Right lobe of liver (tissue), 6 donors: ENCODE measurements at regions not wholly inside any gene's neighbourhood (a gene's known extent, or its start where the extent isn't known, plus 50 kb on each side); places are given as distances from the start of the nearest gene placed in this dataset.

Experiments
- ATAC-seq, 4 donors: fragments of 200-7000 bp; cut with Tn5 transposase; one replicate each; pipeline ENCODE4 v1.9.1; 2020; ENCODE audit warnings: mild to moderate bottlenecking in 4 of 4, moderate library complexity in 4 of 4
- DNase-seq, 3 donors: peaks; one replicate each; pipeline ENCODE4 v3.0.0-alpha.2; 2020
- H3K27ac ChIP-seq, 3 donors: fragments of 200-600 bp; one replicate each; pipeline ENCODE4 v1.8.0; 2022
- H3K27me3 ChIP-seq, 2 donors: fragments of 200-600 bp; one replicate each; pipeline ENCODE4 v1.8.0; 2022
- H3K36me3 ChIP-seq, 4 donors: fragments of 200-600 bp; sonication (generic) in 1 of 4; one replicate each; pipeline versions ENCODE4 v1.5.1 to v1.8.0; 2017 to 2022; ENCODE audit warnings: control low read depth in 1 of 4
- H3K4me1 ChIP-seq, 4 donors: fragments of 200-600 bp; sonication (generic) in 1 of 4; one replicate each; pipeline versions ENCODE4 v1.5.1 to v1.8.0; 2017 to 2022; ENCODE audit warnings: control low read depth in 1 of 4
- H3K4me3 ChIP-seq, 3 donors: fragments of 200-600 bp; one replicate each; pipeline ENCODE4 v1.8.0; 2022
- H3K9me3 ChIP-seq, 4 donors: fragments of 200-600 bp; sonication (generic) in 1 of 4; one replicate each; pipeline versions ENCODE4 v1.5.1 to v1.8.0; 2017 to 2022; ENCODE audit warnings: control low read depth in 1 of 4
- CTCF ChIP-seq, 4 donors: fragments of 200-600 bp in 3 of 4; fragments of 450-650 bp in 1 of 4; IDR thresholded peaks; one replicate each; pipeline versions ENCODE4 v1.5.1 to v1.8.0; 2016 to 2022; ENCODE audit warnings: antibody characterized with exemption in 4 of 4, mild to moderate bottlenecking in 2 of 4
- POLR2A ChIP-seq: fragments of 450-650 bp; IDR thresholded peaks from one replicate; pipeline ENCODE4 v1.6.1; 2017; ENCODE audit warnings: antibody characterized with exemption, mild to moderate bottlenecking
- WGBS: methylation state at CpG from one replicate; pipeline ENCODE4 v1.1.6; 2018; ENCODE audit warnings: low coverage, low lambda C conversion rate; ENCODE audit not compliant: insufficient coverage; ENCODE audit errors: missing lambda C conversion rate; 5-methylcytosine and 5-hydroxymethylcytosine counted together
- intact Hi-C, 2 donors: fragments of 100-400 bp; cut with DNase I; formaldehyde crosslinking; loops; one replicate each; pipeline versions ENCODE4 v1.11.2 to v1.14.1; 2022
- donor health status: DM: no; HTN: yes; CAD: no.
- donor health status: DM: no; HTN: no; CAD: no.
- donor health status: DM: no; HTN: no; CAD: no.
- donor health status: DM: no; HTN: yes; CAD: no.
- donor health status: DM: no; HTN: yes; CAD: no.

GRCh38 chr1:194040496-194040895, 854.1 kb upstream of the B3GALT2 start:
- H3K27ac ChIP-seq = no peak overlapping the region
- H3K27me3 ChIP-seq = no peaks in the 10 kb centered on the region
- 75% methylated on average over 1 of the region's 1 CpG for WGBS
- H3K36me3 ChIP-seq = no peaks in the 10 kb centered on the region
- TF ChIP-seq POLR2A (no peak), CTCF (IDR thresholded peaks at IDR 0.05) (no peak)
- H3K9me3 ChIP-seq = no peaks in the 10 kb centered on the region
- ATAC-seq = no peak
- no peaks in the 10 kb centered on the region for H3K4me1 ChIP-seq
- intact Hi-C loops = no loop called here
- H3K4me3 ChIP-seq = no peak overlapping the region
- no peak for DNase-seq

- no peaks in the 10 kb centered on the region for H3K4me1 ChIP-seq
- ATAC-seq (no peak), DNase-seq (no peak)
- no peaks in the 10 kb centered on the region for H3K27me3 ChIP-seq
- no peaks in the 10 kb centered on the region for H3K9me3 ChIP-seq
- no peak overlapping the region for H3K4me3 ChIP-seq
- intact Hi-C loops = no loop called here
- 100% methylated on average over 1 of the region's 1 CpG for WGBS
- no peak overlapping the region for H3K27ac ChIP-seq
- TF ChIP-seq CTCF (IDR thresholded peaks at IDR 0.05) (no peak), POLR2A (no peak)
- H3K36me3 ChIP-seq = no peaks in the 10 kb centered on the region
Measured at GRCh38 chr1:194039578-194039977, 853.2 kb upstream of the B3GALT2 start.

- TF ChIP-seq CTCF (IDR thresholded peaks at IDR 0.05) (no peak), POLR2A (no peak)
- peaks cover 0 to 2% (median 0%) of the 10 kb centered on the region in 4 donors for H3K36me3 ChIP-seq
- ATAC-seq (no peak), DNase-seq (no peak)
- intact Hi-C loops = no loop called here
- no peak overlapping the region for H3K27ac ChIP-seq
- no peaks in the 10 kb centered on the region for H3K4me1 ChIP-seq
- H3K27me3 ChIP-seq = no peaks in the 10 kb centered on the region
- no peak overlapping the region for H3K4me3 ChIP-seq
- no peaks in the 10 kb centered on the region for H3K9me3 ChIP-seq
Measured at GRCh38 chr1:194033646-194034045, 847.2 kb upstream of the B3GALT2 start.

GRCh38 chr1:194028002-194028401, 841.6 kb upstream of the B3GALT2 start:
- H3K27me3 ChIP-seq = no peaks in the 10 kb centered on the region
- no peak overlapping the region for H3K4me3 ChIP-seq
- no peak for DNase-seq
- H3K9me3 ChIP-seq = no peaks in the 10 kb centered on the region
- peaks cover 0 to 13% (median 5%) of the 10 kb centered on the region in 4 donors for H3K4me1 ChIP-seq
- TF ChIP-seq POLR2A = no peak
- TF ChIP-seq CTCF (IDR thresholded peaks at IDR 0.05) = no peak
- H3K36me3 ChIP-seq = peaks cover 0 to 2% (median 0%) of the 10 kb centered on the region in 4 donors
- 29% methylated on average over 1 of the region's 1 CpG for WGBS
- intact Hi-C loops = no loop called here
- peak overlapping the region in 1 of 3 donors; percentile 70 for H3K27ac ChIP-seq
- peak; percentile 81 to 85 (median 82) for ATAC-seq

- 46% methylated on average over 3 of the region's 3 CpGs for WGBS
- peak; percentile 92 to 97 (median 96) for ATAC-seq
- DNase-seq = peak in 1 of 3 donors; percentile 57
Measured at GRCh38 chr1:194026422-194026821, 840.0 kb upstream of the B3GALT2 start.

More at GRCh38 chr1:194026422-194026821, 840.0 kb upstream of the B3GALT2 start:
- Histone ChIP-seq H3K4me1 (peaks cover 0 to 13% (median 5%) of the 10 kb centered on the region in 4 donors), H3K27ac (peak overlapping the region; percentile 10 to 70 (median 52)), H3K27me3 (no peaks in the 10 kb centered on the region), H3K9me3 (no peaks in the 10 kb centered on the region), H3K4me3 (no peak overlapping the region), H3K36me3 (no peaks in the 10 kb centered on the region)
- no peak for TF ChIP-seq CTCF (IDR thresholded peaks at IDR 0.05)
- no peak for TF ChIP-seq POLR2A
- intact Hi-C loops = no loop called here
